HG02938 (cell line): ENCODE measurements at regions not wholly inside any gene's neighbourhood (a gene's known extent, or its start where the extent isn't known, plus 50 kb on each side); places are given as distances from the start of the nearest gene placed in this dataset.

ENCODE experiments used
- ATAC-seq: cut with Tn5 transposase; IDR thresholded peaks from one replicate; pipeline ENCODE4 v1.9.1; 2021; ENCODE audit warnings: mild to moderate bottlenecking, moderate library complexity; ENCODE audit not compliant: unreplicated experiment

DNA sequence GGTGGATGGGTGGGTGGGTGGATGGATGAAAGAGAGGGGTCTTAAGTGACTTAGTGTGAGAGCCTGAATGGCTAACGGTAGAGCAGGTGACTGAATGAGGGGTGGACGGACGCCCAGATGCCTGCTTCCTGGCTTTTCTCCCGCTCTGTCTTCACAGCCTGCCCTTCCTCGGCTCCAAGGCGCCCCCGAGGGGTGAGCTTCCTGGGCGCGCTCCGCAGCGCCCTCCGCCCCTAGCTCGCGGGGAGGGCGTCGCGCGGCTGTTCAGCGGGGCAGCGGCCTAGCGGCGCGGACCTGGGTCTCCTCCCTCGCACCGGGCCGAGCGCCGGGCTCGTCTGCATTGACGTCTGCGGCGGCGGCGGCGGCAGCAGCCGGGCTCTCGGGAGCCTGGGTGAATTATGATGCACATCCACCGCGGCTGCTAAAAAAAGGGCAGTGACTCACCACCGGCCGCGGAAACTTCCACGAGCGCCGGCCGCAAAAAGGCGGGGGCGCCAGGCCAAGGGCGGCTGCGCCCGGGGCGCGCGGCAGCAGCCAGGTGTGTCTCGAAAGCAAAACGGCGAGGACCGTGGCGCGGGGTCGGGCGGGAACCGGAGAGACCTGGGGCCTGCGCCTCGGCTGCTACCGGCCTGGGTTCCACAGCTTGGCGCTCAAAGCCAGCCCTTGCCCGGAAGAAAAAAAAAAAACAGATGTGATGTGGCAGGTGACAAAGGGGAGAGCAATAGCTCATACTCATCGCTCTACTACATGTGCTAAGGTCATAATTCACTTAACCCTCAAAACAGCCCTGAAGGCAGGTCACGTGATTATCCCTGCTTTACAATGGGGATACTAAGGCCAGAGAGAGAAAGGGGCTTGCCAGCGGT, 143.0 kb upstream of the ADRA1B start:
- peak; percentile 87 for ATAC-seq

DNA sequence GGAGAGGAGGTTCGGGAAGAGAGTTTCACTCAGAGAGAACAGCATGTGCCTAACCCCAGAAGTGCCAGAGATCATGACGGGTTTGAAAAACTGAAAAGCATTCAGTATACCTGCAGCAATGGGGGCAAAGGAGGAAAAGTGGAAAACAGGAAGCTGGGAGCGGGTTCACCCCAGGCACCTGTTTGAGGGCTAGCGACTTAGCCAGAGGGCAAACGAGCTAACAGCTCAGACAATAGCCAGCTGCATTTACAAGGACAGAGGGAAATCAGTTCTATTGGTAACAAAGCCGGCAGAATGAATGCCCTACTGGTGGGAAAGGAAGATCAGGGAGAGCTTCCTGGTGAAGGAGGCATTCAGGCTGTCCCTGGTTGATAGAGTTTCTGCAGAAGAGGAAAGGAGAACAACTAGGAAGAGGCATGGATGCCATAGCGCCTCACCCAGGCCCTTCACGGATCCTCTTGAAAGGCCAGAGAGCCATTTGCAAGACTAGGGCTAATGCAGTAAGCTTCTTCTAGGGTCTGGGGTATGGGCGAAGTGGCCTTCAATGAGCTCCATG, 141.7 kb upstream of the ADRA1B start:
- no peak for ATAC-seq

DNA sequence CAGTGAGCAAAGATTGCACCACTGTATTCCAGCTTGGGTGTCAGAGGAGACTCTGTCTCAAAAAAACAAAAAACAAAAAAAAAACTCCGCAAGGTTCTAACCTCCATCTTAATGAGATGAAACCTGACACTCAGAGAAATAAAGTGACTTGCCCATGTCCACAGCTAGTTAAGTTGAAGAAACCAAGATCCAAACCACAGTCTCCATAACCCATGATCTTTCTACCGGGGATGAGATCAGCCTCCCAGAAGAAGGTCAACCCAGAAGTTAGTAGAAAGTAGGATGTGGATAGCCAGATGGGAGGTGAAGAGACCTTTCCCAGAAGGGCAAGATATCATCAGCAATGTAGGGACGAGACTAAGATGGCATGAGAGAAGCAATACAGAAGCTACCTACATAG, 140.4 kb upstream of the ADRA1B start:
- ATAC-seq = no peak

DNA sequence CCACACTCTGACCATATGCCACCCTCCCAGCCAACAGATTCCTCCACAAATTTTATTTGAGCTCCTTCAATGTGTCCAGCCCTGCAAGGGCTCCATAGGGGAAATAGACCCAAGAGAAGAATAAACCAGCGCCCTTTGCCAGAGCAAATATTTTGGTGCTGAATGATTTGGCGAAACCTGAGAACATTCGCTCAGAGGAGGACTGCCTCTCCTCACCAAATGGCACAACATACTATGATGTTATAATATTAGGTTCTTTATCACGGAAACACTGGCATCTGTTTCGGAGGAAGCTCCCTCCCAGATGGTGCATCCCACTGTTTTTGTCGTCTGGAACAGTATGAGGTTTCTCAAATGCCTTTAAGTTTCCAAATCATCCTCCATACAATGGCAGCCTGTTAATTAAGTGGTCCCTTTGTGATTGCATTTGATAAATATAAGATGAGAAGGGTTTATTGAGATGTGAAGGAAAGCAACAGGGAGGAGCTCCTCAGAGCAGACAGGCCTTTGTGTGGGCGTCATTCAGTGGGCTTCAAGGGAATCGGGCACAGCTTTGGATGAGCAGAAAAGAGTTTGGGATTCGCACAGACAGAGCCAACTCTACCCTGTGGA, 139.1 kb upstream of the ADRA1B start:
- ATAC-seq = no peak

DNA sequence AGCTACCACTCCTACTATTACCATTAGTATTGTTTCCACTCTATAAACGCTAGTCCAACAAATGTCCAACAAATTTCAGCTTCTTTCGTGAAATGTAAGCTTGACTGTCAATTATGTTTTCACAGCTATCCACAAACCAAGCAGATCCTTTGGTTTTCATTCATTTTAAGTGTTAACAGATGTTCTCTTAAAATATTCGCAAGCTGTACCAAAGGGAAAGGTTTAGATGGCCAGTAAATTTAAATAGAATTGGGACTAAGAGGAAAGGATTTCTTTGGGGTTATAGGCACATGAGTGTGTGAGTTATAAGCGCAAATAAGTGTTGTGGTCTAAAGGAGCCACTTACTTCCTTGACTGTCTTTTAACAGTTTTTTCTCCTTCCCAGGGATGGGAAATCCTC, 136.8 kb upstream of the ADRA1B start:
- no peak for ATAC-seq

DNA sequence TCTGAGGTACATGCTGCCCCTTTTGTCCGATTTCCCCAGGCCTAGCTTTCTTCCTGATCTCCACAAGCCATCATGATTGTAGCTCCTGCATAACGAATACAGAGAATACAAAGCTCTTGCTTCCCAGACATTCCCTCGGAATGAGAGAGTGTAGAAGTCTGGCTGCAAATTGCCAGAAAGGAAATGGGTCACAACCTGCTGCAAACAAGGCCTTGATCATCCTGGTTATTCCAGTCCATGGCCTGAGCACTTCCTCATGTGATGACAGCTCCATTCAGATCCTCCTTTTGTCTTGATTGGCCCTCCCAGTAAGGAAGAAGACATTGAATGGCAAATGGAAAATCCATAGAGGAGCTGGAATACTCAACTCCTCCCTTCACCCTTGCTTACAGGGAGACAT, 136.0 kb upstream of the ADRA1B start:
- no peak for ATAC-seq

DNA sequence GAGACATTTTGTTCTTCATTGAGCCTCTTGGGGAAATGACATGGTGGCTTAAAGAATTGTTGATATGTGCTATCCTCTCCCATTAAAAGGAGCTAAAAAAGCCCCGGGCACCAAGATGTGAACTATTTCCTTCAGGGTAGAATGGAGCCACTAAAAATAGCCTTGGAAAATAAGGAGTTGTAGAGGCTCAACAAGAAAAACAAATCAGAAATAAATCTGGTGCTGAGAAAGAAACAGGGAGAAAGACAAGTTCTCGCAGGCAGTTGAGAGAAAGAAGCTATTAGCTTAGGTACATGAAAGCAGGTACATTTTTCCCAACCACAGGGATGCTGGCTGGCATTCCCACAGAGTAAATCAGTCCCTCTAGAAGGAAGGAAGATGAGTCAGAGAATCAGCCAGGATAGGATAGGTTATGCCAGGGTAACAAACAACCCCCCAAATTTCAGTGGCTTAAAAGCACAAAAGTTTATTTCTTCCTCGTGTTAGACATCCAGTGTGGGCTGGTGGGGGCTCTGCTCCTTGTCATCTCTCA, 134.6 kb upstream of the ADRA1B start:
- no peak for ATAC-seq

DNA sequence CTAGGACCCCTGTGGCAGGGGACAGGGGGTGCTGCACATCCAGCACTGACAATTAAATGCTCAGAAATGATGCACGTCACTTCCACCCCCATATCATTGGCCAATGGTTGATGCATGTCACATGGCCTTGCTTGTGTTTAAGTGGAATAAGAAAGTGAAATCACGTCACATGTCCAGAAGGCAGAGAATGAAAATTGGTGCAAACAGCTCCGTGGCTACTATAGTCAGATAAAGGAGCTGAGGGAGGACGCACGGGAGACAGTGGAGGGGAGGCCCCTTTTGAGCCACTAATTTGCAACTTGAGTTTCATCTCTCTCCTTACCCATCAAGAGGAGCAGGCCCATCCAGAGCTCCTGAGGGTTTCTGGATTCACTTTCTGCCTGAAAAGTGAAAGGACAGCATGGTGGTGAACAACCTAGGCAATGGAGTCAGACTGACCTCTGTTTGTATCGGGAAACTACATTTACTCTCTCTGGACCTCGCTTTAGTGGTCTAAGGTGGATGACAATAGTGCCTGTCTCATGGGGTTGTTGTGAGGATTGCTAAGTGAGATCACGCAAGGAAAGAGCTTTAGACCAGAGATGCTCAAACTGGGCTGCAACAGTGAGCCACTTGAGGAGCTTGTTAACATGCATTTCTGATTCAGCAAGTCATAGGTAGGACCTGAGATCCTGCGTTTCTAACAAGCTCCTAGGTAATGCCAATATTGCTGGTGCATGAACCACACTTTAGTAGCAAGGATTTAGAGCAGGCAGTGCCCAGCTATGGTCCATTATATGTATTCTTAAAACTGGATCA, 133.9 kb upstream of the ADRA1B start:
- ATAC-seq = peak; percentile 54

DNA sequence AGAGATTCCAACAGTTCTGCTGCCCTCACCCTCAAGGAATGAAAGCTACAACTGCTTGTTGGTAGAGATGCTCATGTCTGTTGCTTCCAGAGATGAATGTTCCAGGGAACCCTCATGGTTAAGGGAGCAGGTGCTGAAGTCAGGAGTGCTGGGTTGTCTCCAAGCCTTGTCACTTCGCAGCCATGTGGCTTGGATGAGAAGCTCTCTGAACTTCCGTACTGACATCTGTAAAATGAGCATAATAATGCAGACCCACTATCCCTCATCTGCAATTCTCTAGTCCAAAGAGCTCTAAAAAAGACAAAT, 133.3 kb upstream of the ADRA1B start:
- no peak for ATAC-seq

DNA sequence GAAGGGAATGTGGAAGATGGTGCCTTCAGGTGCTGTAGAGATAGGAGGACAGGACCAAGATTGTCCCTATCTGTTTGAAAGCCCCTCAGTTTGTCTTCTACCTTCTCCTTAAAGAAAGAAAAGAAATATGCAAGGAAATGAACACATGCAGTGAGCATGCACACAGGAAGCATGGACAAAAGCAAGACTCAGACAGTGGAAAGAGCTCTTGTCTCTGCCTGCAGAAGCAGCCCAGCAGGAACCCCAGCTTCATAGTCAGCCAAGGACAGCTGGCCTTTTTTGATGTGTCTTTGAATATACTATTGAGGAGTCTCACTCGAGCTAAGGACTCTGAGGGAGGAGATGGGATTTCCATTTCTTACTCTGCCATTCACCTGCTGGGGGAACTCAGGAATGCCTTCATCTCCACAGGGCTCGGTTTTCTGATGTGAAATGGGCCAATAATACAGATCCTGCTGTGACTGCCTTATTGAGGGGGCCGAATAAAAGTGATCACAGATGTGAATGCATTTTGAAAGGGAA, 132.5 kb upstream of the ADRA1B start:
- ATAC-seq = no peak

DNA sequence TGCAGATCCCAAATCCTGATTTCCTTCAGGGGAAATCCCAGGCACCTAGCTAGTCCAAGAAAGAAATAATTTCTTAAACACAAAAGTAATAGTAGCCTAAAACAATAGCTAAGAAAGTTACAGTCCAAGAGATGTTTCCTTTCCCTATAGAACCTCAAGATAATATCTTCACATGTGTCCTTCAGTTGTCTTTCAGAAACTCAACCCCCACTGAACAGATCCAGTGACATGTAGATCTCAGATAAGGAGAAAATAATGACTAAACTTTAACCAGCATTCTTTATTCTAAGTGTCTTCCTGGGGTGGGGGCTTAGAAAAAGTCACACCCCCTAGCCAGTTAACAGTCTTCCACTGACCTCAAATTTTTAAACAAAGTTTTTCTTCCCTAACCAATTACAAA, 131.3 kb upstream of the ADRA1B start:
- ATAC-seq = no peak

DNA sequence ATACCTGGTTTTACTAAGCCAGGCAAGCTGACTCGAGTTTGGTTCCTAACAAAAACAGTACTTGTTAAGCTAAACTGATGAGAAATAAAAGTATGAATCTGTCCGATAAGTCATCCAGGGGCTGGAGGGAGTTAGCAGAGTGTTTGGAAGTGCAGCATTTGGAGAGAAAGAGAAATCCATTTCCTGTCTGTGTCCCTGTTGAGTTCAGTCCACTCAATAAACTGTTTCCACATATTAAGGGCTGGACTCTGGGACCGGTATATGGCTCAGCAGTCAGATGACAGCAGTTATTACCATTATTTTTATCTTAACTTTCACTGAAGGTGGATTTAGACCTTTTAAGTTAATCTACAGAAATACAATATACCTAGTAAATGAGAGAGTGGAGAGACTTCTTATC, 130.6 kb upstream of the ADRA1B start:
- ATAC-seq = no peak

DNA sequence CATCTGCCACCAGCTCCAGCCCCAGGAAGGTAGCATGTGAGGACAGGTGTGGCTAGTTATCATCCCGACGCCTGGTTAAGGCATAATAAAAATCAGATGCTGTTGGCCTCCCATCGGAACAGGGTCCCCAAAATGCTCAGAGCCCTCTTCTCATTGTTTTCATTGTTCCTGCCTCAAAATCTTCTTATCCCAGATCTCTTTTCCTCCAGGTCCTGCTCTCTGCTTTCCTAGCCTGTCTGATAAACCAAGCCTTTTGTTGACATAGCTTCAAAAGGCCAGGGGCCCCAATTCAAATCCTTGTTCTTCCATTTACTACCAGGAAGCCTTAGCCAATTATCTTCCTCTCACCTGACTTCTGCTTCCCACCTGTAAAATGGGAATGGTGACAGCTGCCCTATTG, 130.1 kb upstream of the ADRA1B start:
- ATAC-seq = no peak

DNA sequence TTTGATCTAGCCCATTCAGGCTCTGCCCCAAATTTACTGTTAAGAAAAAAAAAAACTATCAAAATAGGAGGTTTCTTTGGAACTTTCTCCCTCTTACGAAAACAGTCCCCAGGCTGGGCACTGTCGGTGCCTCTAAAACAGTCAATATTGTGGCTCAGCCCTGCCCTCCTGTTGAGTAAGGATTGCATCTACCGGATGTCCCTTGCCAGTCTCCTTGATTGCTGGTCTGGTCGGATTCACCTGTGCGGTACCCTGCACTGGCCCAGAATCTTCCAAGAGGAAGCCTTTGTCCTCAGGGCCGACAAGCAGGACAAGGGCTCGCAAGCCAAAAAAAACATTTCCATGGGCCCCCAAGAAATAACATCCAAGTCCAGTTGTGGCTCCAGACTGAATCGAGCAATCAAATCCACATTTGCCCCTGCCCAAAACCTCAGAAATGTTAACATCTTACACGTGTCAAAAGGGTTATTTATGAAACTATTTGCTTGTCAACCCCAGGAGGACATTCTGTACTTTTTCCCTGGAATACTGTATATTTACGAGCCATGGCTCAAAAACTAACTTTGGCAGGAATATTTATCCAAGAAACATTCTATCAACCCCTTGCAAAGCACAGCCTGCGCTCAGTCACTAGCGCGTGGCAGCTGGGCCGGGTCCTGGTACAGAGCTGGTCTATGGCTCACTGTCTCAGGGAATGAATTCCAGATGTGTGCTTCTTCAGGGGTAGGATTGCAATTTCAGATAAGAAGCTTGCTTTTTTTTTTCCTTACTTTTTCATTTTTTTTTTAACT, 129.2 kb upstream of the ADRA1B start:
- ATAC-seq = no peak

DNA sequence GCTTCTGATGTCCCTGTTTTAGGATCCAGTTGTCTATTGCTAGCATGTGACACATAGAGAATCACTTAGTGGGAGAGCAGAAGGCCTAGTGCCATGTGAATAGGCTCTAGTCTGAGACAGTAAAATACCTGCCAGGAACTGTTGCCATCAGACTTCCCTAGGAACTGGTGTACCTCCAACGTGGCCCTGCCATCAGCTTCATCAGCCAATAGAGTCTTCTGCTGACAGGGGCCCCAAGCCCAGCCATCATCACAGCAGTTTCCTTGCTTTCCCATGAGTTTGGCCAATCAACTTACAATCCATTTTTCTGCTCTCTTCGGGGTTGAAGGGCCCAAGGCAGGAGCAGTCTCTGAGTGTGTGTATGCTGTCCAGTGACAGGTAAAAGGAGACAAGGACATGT, 128.4 kb upstream of the ADRA1B start:
- no peak for ATAC-seq

DNA sequence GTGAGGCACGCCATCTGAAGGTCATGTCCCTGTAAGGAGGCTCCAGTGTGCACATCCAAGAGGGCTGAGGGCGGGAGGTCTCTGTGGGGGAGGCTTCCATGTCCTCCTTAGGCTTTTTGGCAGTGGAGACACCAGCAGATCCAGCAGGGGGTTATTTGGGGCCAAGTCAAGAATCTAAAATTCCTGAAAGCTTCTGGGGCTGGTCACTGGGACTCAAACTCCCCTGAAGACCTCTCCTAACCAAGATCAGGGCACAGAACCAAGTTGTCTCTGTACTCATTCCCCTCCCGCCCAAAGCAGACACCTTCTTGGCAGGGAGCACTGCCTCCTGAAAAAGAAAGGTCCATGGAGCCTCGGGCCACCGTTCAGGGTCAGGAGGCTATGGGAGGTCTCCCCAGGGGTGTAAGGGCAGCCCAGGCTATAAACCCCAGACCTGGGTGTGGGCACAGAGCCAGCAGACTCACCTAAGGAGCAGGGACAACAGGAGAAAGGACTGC, 127.4 kb upstream of the ADRA1B start:
- no peak for ATAC-seq

DNA sequence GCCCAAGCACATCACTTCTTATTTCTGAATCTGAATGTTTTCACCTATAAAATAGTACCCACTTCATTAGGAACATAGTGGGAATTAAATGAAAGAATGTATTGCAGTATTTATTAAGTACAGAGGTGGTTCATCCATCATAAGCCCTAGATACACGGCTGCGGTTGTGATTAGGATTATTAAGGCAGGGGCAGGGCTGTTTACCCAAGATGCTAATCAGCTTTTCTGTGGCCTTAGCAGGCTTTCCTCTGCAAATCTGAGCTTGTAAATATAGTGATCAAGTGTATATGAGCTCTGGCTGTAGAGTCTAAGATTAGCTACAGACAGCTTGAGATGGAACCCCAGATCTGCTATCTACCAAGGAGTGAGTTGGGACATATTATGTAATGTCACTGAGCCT, 124.1 kb upstream of the ADRA1B start:
- no peak for ATAC-seq

DNA sequence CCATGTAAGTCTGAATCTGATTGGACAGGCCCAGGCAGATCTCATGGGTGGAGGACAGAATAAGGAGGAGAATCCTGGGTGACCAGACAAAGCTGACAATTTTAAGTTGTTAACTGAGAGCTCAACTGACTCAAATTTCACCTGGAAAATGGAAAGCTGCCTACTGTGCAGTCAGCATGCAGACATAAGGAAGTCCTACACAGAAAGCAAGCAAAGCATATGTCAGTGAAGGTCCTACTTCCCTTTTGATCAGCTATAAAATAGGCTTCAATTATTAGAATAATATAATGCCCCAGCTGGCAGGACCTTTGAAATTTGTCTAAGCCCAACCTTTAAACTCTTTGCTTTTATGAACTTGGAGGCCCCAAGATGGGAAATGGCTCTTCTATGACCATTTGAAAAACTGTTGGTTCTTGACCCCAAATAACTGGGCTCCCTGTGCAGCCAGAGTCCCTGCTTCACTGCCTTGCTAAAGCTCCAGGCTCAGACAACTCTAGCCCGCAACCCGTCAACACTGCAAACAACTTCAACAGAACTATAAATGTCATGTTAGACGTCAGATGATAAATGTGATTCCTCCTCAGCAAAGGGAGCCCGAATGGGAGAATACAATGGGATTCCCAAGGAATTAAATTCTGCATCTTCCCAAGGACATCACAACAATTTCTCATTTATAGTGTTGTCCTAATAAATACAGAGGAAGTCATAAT, 118.9 kb upstream of the ADRA1B start:
- ATAC-seq = no peak

DNA sequence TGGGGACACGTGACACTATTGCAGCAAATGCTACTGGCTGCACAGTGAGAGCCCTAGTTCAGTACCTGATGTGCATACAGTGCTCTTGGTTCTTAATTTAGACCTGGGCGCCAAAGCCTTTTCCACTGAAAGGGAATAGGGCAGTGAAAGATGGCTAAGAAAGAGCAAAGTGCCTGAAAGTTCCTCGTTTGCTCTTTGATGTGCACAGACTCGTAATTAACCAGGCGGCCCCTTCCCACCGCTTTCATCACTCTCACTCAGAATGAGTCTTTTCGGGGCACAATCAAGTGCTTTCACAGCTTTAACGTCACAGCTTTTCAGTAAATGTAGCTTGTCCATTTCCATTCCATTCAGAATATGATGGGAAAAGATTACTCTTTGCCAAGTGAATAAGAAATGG, 116.6 kb upstream of the ADRA1B start:
- no peak for ATAC-seq
